Fibroblast of peridontal ligament (primary cell): ENCODE measurements at regions not wholly inside any gene's neighbourhood (a gene's known extent, or its start where the extent isn't known, plus 50 kb on each side); places are given as distances from the start of the nearest gene placed in this dataset.
A peak's percentile ranks its signal among the peaks of the same experiment; 100 is the strongest.

Experiments used
- DNase-seq: peaks from one replicate; pipeline ENCODE4 v3.0.0-alpha.2; 2010; ENCODE audit errors: extremely low read depth

- DNase-seq, result no peak
Measured at GRCh38 chr4:176843710-176844109, 51.0 kb upstream of the VEGFC start.

GRCh38 chr4:176844448-176844847, 51.7 kb upstream of the VEGFC start:
- no peak for DNase-seq

GRCh38 chr4:176845636-176846035, 52.9 kb upstream of the VEGFC start:
- no peak for DNase-seq

GRCh38 chr4:176849076-176849475, 56.4 kb upstream of the VEGFC start:
- DNase-seq, result no peak

- peak; percentile 49 for DNase-seq
Measured at GRCh38 chr4:176850436-176850835, 57.7 kb upstream of the VEGFC start.

- DNase-seq, result no peak
Measured at GRCh38 chr4:176856421-176856820, 63.7 kb upstream of the VEGFC start.

- no peak for DNase-seq
Measured at GRCh38 chr4:176858839-176859238, 66.1 kb upstream of the VEGFC start.

- DNase-seq, result peak; percentile 21
Measured at GRCh38 chr4:176864238-176864637, 71.5 kb upstream of the VEGFC start.

GRCh38 chr4:176868676-176869075, 76.0 kb upstream of the VEGFC start:
- DNase-seq, result no peak

- no peak for DNase-seq
Measured at GRCh38 chr4:176872461-176872860, 79.7 kb upstream of the VEGFC start.

- peak; percentile 78 for DNase-seq
Measured at GRCh38 chr4:176874721-176875445, 82.2 kb upstream of the VEGFC start.

GRCh38 chr4:176875446-176875930, 82.8 kb upstream of the VEGFC start:
- no peak for DNase-seq

GRCh38 chr4:176879380-176880116, 86.8 kb upstream of the VEGFC start:
- DNase-seq, result peak; percentile 65

- peak; percentile 12 for DNase-seq
Measured at GRCh38 chr4:176882206-176882605, 89.5 kb upstream of the VEGFC start.

GRCh38 chr4:176883108-176883550, 90.4 kb upstream of the VEGFC start:
- DNase-seq, result peak; percentile 7

- peak; percentile 75 for DNase-seq
Measured at GRCh38 chr4:176883681-176884418, 91.1 kb upstream of the VEGFC start.

GRCh38 chr4:176885224-176885623, 92.5 kb upstream of the VEGFC start:
- no peak for DNase-seq

- DNase-seq, result no peak
Measured at GRCh38 chr4:176886135-176886534, 93.4 kb upstream of the VEGFC start.

GRCh38 chr4:176889776-176890175, 97.1 kb upstream of the VEGFC start:
- no peak for DNase-seq

- DNase-seq, result no peak
Measured at GRCh38 chr4:176894498-176894897, 101.8 kb upstream of the VEGFC start.

- DNase-seq, result no peak
Measured at GRCh38 chr4:176896211-176896610, 103.5 kb upstream of the VEGFC start.

- no peak for DNase-seq
Measured at GRCh38 chr4:176897226-176897625, 104.5 kb upstream of the VEGFC start.
